HG03108 (cell line): ENCODE measurements at regions not wholly inside any gene's neighbourhood (a gene's known extent, or its start where the extent isn't known, plus 50 kb on each side); places are given as distances from the start of the nearest gene placed in this dataset.
"Not testable (repeated sequence)": the region's sequence is repeated elsewhere in the genome, so short reads cannot be mapped to it uniquely, and the experiment has no call there.

ENCODE experiments used
- ATAC-seq: cut with Tn5 transposase; IDR thresholded peaks from one replicate; pipeline ENCODE4 v1.9.1; 2021; ENCODE audit warnings: moderate library complexity; ENCODE audit not compliant: unreplicated experiment

DNA sequence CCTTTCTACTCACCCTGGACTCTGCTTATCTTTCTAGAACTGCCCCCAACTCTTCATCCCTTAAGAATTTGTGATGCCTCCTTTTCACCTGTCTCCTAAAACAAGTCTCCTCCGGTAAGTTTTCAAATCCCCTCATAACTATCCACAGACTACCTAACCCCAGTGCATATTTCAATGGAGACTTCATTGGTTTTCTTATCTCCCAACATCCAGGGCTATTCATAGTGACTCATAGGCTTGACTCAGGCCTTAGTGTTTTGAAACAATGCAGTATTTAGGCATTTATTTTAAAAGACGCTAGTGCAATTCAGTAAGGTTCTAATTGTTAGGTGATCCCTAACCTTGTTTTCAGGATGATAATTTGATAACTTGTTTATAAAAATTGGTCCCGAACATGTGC is 399.2 kb downstream of the CPS1 start:
- ATAC-seq = no peak

DNA sequence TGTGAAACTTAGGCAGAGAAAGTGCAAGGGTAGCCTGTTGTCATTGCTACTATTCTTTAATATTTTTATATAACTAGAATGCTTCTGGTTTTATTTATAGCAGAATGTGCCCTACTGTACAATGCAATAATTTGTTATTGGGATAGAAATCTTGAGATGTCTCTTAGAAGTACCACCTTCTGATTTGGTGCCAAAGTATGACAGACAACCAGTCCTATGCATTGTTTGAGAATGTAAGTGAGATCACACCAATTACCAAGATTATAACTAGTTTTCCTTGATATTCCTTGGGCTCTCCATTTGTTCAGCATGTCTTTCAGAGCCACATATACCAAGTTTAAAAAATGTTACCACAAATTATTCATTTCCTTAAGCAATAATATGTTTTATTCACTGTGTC is 399.7 kb downstream of the CPS1 start:
- no peak for ATAC-seq

DNA sequence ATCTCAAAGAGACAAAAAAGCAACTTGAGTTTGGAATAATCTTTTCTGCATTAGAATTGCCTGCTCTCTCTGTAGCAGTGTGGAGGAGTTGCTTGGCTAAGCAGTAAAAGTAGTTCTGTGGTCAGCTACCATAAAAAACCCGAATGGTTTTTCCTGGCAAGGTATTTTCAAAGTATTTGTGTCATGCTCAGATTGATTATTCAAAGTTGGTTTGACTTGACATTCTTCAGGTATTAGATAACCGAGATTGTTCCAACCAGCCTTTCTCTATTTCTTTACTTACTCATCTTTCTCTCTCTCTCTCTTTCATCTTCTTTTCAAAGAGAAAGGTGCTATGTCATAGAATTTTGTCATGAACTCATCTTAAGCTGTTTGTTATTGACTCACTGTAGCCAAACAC is 404.9 kb downstream of the CPS1 start:
- no peak for ATAC-seq

DNA sequence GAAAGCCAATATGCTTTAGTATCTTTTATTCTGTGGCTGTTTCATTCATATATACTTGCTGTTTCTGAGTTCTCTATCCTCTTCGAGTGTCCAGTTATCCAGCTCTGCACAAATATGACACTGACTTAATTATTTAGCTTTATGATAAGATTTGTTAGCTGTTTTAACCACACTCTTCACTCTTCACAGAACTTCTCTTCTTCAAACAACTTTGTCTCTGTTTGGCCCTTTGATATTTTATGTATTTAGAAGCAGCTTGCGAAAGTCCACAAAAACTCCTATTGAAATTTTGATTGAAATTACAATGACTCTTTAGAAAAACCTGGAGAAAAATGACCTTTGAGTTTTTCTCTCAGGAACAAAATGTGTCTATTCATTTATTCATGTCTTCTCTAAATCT is 407.0 kb downstream of the CPS1 start:
- no peak for ATAC-seq

DNA sequence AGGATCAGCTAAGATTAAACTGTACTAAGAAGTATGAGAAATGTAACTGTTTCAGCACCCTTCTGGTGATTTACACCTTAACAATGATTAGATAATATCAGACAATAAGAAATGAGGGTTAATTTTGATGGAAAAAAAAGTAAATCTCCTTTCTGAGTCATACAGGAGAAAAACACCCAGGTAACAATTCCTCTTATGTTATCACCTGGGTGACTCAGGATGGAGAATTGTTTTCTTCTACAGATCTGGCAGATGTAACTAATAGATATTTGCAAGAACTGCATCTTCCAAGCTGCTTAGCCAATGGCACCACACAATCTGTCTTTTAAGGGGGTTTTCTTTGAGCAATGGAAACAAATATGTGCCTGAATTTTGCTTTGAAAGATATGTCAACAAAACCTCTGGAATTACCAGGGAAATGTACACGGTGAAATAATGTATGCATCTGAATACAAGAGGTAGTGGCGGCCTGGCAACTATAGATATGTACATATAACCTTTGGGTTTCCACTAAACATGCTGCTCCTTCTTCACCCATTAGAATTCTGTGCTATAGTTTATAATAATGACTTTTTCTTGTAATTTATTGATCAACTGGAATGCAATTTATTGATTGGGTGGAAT is 407.9 kb downstream of the CPS1 start:
- ATAC-seq = no peak

DNA sequence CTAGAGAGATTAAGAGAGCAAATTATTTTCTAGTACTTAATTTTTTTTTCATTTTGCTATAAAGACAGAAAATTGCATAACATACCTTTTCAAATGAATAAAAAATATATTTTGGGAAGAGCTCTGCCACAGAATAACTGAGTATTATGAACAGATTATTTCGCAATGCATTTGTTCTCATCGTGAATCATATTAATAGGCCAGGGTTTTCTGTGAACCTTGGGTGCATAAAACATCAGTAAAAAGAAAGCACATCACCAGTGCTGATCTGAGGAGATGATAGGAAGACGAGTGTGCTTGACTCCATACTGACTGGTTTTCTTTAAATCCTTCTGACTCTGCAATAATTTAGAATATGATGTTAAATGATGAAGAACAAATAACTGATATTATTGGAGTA is 409.1 kb downstream of the CPS1 start:
- no peak for ATAC-seq

DNA sequence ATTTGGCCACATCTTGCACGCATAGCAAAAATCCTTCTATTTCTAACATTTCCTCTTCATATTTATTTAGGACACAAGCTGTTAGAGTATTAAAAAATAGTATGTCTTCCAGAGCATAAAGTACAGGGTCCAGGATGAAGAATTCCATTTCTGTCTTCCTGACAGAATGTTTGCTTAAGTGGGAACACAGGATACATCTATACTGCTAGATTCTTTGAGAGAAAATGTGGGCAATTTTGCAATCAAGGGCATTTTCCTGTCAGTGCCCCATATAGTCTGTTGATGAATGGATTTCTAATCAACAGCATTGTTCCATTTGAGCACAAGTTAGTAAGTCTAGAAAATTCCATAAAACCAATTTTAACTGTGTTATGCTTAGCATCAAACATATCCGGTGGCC is 409.9 kb downstream of the CPS1 start:
- ATAC-seq = no peak

DNA sequence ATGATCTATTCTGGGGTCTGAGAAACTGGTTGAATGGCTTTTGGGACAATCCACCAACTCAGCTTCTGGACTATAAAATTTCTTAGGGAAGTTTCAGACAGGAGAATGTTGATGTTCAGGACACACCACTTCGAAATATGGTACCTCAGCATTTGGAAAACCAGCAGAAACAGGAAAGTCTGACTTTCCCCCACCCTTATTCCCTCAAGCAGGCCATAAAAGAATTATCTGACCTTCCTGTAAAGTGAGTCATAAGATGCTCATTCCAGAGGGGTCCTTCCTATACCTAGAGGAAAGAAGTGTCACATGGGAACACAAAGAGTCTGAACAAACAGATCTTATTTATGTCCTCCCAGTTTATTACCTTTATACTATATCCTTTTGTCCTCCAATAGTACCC is 415.0 kb downstream of the CPS1 start:
- no peak for ATAC-seq

DNA sequence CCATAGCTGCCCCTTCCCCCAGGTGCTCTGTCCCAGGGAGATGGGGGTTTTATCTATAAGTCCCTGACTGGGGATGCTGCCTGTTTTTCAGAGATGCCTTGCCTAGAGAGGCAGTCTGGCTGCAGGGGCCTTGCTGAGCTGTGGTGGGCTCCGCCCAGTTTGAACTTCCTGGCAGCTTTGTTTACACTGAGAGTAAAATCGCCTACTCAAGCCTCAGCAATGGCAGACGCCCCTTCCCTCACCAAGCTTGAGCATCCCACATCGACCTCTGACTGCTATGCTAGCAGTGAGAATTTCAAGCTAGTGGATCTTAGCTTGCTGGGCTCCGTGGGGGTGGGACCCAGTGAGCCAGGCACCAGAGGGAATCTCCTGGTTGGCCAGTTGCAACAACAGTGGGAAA is 430.4 kb downstream of the CPS1 start:
- not testable (repeated sequence) for ATAC-seq

DNA sequence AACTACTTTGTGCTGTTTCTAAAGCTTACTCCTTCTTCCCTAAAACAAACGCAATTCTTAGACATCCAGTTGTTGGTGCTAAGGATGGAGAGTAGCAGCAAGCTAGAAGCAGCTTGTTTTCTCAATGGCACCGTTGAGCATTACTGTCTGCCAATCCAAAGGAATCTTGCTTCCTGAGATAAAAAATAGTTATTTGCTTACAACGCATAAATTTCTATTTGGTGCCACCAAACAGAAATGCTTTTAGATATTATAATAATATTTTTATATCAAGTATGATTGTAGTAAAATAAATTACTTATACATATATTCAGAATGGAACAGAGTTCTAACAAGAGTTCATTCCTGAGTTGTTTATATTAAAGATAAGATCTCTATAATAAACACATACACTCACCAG is 434.7 kb downstream of the CPS1 start:
- no peak for ATAC-seq

DNA sequence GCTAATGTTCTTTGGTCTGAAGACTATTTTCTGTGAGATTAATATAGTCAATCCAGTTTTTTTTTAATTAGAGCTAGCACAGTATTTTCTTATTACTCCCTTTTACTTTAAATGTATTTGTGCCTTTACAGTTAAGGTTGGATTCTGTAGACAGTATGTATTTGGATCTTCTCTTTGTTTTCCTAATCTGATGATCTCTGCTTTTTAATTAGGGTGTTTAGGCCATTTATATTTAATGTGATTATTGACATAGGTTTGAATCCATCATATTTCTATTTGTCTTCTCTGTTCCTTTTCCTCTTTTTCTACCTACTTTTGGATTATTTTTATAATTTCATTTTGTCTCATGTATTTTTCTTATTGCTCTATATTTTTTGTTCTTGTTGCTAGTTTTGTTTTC is 437.7 kb downstream of the CPS1 start:
- ATAC-seq = no peak

DNA sequence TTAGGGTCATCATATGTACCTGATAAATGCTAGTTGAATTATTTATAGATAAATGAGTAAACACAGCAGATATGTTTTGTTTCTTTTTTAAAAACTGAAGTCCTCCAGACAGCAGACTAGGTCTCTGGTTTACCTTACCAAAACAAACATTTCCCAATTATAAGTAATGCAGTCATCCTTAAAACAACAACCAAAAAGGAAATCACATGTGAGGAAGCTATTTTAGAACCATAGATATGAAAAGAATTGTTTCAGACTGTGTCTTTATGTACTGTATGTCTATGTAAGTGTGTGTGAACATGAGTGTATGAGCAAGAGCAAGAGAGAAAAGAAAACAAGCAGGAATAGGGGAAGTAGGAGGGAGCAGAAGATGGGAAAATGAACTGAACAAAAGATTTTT is 441.0 kb downstream of the CPS1 start:
- no peak for ATAC-seq

DNA sequence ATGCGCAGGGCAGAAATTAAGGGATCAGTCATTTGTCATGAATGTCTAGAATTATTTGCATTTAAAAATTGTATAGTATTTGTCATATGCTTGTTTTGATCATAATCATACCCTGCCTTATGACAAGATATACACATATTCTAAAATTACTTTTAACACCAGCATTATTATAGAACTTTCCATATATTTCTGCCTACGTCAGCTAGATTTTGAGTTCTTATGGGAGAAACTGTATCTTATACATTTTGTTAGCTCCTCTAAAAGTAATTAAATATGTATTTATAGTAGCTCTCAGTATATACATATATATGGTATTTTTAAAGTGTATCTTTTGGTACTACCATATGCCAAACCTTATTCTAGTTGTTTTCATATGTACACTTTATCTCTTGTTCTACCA is 441.9 kb downstream of the CPS1 start:
- ATAC-seq = no peak

DNA sequence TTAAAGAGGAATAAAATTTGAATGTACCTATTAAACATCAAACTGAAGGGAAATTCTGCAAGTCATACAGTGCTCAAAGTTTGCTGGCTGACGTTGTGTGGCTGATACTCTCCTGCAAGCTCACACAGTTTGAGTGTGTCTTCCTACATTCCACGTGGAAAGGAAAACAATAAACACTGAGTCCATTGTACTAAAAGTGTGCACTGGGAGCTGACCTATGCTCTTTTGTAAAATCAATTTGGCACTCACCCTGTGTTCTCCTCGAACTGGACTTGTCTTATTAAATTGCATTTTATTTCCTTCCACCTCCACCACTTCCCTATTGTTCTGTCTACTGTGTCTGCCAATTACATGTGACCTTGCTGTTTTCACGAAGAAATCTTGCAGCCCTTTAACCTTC is 458.0 kb downstream of the CPS1 start:
- no peak for ATAC-seq

DNA sequence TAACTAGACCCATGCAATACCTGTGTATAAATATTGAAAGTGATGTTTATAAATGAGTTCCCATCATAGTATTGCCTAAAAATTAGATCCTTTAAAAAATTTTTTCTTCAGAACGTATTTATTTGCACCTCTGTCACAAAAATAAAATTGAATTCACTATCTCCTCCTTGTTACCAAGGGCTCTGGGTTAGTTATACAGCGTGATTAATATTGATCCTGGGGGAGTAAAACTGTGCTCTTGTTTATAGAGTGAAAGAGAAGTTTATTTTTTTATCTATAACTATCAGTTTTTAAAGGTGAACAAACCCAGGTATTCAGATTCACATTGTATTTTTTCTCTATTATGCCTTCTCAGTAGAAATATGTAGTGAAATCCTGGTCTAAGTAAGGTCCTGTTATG is 458.5 kb downstream of the CPS1 start:
- no peak for ATAC-seq

DNA sequence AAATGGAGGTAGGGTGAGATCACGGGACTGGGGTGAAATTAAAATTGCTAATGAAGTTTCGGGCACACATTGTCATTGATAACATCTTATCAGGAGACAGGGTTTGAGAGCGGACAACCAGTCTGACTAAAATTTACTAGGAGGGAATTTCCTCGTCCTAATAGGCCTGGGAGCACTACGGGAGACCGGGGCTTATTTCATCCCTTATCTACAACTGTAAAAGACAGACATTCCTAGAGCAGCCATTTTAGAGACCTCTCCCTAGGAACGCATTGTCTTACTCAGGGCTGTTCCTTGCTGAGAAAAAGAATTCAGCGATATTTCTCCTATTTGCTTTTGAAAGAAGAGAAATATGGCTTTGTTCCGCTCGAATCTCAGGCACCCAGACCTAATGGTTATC is 468.7 kb downstream of the CPS1 start:
- ATAC-seq = not testable (repeated sequence)

DNA sequence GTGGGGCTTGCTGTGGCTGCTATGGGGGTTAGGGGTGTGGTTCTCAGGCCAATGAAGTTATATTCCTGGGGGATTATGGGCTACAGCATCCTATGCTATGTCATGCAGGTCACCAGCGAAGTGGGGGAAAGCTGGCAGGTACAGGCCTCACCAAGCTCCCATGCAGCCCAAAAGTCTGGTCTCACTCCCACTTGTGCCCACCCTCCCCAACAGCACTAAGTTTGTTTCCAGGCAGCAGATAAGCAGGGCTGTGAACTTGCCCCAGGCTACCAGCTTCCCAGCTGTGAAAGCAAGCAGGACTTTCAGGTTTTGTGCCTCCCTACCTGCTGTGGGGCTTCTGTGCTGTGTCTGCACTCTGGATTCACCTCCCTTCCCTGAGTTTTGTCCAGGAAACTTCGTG is 469.7 kb downstream of the CPS1 start:
- ATAC-seq = no peak

DNA sequence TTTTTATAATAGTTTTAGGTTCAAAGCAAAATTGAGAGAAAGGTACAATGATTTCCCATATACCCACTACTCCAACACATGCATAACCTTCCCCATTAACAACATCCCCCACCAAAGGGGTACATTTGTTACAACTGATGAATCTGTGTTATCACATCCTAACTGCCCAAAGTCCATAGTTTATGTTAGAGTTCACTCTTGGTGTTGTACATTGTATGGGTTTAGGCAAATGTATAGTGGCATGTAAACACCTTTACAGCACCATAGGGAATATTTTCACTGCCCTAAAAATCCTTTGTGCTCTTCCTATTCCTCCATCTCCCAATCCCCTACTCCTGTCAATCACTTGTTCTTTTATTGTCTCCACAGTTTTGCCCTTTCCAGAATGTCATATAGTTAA is 471.6 kb downstream of the CPS1 start:
- no peak for ATAC-seq

DNA sequence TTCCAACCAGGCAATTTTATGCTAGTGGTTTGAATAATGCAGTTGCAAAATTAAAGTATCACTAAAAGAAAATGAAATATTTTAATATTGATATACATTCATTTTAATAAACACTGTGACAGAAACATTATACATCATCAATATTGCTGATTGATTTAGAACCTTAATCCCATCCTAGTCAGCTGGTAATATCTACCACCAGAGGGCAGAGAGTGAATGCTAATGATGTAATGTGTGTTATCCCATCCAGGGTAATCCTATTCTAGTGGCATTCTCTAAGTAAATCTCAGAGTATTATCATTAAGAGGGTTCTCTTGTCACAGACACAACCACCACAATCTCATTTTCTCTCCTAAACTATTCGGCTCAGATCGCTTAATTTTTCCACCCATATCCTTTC is 477.4 kb downstream of the CPS1 start:
- no peak for ATAC-seq

DNA sequence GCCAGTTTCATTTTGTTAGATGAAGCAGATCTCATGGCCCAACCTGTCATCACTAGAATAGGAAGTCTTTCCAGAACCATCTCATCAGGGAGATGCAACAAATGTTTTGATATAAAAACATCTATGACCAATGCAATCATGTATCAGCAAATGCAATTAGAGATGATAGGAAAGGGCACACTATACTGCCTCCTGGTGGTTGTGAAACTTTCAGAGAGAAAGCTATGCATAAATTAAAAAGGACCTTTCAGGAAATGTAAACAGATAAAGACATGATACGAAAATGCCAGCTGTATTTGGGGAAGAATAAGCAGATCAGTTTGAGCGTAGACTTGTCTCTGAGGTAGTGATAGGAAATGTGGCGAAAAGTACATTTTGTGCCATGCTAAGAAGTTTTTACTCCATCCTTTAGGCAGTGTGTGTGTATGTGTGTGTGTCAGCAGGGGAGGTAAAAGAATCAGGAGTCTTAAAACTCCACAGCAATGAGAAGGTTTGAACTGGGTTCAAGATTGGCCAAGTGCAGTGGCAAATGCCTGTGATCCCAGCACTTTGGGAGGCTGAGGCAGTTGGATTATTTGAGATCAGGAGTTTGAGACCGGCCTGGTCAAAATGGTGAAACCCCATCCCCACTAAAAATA is 479.3 kb downstream of the CPS1 start:
- ATAC-seq = no peak

DNA sequence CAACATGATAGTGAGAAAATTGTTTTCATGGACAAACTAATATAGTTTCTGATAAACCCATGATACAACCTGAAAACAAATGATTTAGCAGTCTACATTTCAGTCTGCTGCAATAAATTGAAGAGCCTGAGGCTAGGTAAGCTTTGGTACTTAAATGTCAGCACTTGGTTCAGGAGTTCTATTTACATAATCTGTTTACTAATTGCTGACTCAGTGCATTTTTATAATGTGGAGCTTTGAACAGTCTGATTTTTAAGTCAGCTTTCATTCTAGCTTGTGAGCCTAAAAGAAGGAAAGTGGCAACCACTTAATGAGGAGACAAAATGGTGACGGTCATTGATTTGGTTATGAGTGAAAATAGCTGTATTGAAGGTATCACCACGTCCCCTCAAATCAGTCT is 488.6 kb downstream of the CPS1 start:
- no peak for ATAC-seq

DNA sequence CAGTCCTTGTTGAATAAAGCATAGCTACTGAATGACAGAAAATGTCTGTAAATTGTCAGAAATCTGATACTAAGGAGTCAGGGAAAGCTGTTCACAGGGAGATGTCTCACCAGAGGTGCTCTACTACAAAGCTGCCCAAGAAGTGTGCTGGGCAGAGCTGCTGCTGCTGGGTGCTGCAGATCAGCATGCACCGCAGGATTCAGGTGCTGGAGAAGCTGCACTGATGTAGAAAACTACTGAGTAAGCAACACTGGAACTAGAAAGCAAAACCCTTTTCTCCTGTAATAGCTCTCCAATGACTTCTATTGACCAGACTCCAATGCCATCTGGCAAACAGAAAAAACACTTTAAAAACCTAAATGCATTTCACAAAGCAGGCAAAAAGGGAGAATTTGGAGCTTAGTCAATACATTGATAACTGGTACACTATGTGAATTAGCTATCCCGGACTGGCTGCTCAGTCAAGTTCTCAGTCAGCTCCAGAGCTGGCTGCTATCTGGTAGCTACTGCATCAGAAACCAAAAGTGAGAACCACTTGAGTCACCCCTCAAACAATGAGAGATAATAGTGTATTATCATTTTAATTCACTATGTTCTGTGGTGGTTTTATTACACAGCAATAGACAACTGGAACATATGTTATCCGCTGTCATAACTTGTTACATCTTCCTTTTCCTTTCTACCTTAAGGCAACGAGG is 493.1 kb downstream of the CPS1 start:
- ATAC-seq = no peak

DNA sequence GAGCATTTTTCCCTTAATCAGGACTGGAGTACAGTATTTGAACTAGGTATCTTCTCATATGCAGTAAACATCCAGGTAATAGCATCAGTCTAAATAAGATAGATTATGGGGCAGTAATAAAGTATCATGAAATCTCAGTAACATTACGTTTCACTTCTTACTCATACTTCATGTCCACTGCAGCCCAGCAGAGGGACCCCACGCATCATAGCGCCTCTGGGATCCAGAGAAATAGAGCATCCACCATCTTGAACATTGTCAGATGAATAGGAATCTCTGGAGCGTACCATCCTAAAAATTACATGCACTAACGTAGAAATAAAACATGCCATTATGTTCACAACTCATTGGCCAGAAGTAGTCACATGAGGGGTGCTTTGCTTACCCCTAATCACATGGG is 499.0 kb downstream of the CPS1 start:
- ATAC-seq = no peak
